ENCODE measurements at regions not wholly inside any gene's neighbourhood (a gene's known extent, or its start where the extent isn't known, plus 50 kb on each side); places are given as distances from the start of the nearest gene placed in this dataset.

GRCh38 chr10:21208666-21209316 lies 311.7 kb upstream of the NEBL start:
- TF ChIP-seq ZFX (IDR thresholded peaks at IDR 0.05; ENCODE audit: borderline replicate concordance), result no peak
- TF ChIP-seq, protein P1, sequence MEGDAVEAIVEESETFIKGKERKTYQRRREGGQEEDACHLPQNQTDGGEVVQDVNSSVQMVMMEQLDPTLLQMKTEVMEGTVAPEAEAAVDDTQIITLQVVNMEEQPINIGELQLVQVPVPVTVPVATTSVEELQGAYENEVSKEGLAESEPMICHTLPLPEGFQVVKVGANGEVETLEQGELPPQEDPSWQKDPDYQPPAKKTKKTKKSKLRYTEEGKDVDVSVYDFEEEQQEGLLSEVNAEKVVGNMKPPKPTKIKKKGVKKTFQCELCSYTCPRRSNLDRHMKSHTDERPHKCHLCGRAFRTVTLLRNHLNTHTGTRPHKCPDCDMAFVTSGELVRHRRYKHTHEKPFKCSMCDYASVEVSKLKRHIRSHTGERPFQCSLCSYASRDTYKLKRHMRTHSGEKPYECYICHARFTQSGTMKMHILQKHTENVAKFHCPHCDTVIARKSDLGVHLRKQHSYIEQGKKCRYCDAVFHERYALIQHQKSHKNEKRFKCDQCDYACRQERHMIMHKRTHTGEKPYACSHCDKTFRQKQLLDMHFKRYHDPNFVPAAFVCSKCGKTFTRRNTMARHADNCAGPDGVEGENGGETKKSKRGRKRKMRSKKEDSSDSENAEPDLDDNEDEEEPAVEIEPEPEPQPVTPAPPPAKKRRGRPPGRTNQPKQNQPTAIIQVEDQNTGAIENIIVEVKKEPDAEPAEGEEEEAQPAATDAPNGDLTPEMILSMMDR (IDR thresholded peaks at IDR 0.05), result no peak
